ENCODE measurements at regions not wholly inside any gene's neighbourhood (a gene's known extent, or its start where the extent isn't known, plus 50 kb on each side); places are given as distances from the start of the nearest gene placed in this dataset.

- H3K36me3 Mint-ChIP-seq (ENCODE audit: low read depth) = no peaks in the 10 kb centered on the region
- peaks cover 6% of the 10 kb centered on the region for H3K9me3 Mint-ChIP-seq
- DNase-seq (ENCODE audit: low read depth, low spot score) = no peak
- no peak overlapping the region for H3K27ac Mint-ChIP-seq (ENCODE audit: unreplicated experiment)
- TF ChIP-seq CTCF (conservative IDR thresholded peaks at IDR 0.05) = no peak
- H3K4me1 Mint-ChIP-seq = peaks cover 18% of the 10 kb centered on the region
- no peaks in the 10 kb centered on the region for H3K27me3 Mint-ChIP-seq (ENCODE audit: low read depth)
- H3K4me3 Mint-ChIP-seq = no peak overlapping the region
Measured at GRCh38 chr1:235008239-235008638, 120.4 kb downstream of the TOMM20 start.

DNA sequence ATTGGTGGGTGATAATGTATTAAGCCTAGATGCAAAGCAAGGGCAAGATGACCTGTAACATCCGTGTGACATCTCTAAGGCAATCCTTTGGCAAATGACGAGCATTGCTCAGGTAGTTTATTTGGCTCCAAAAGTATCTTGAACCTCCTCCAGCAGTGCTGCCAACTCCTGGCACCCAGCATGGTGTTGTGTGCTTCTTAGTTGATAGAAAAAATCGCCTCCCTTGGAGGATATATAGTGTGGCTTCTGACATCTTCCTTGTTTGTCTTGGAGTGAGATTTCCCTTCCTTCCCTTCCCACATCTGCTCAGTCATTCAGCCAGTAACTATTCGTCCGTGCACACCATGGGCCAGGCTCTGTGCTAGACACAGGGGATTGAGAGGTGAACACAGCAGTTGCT, 121.8 kb downstream of the TOMM20 start:
- H3K27me3 Mint-ChIP-seq (ENCODE audit: low read depth) = no peaks in the 10 kb centered on the region
- peak overlapping the region; percentile 43 for H3K27ac Mint-ChIP-seq (ENCODE audit: unreplicated experiment)

GRCh38 chr1:235006132-235006721, 122.4 kb downstream of the TOMM20 start:
- Mint-ChIP-seq H3K27ac (ENCODE audit: unreplicated experiment) (no peak overlapping the region), H3K4me1 (no peaks in the 10 kb centered on the region), H3K9me3 (peaks cover 6% of the 10 kb centered on the region), H3K27me3 (ENCODE audit: low read depth) (no peaks in the 10 kb centered on the region), H3K4me3 (no peak overlapping the region), H3K36me3 (ENCODE audit: low read depth) (no peaks in the 10 kb centered on the region)
- TF ChIP-seq CTCF (conservative IDR thresholded peaks at IDR 0.05) = no peak
- DNase-seq (ENCODE audit: low read depth, low spot score) = no peak

More for the DNA sequence above, 121.8 kb downstream of the TOMM20 start:
- DNase-seq (ENCODE audit: low read depth, low spot score) = no peak
- H3K36me3 Mint-ChIP-seq (ENCODE audit: low read depth) = no peaks in the 10 kb centered on the region
- no peak overlapping the region for H3K4me3 Mint-ChIP-seq
- no peak for TF ChIP-seq CTCF (conservative IDR thresholded peaks at IDR 0.05)
- H3K9me3 Mint-ChIP-seq = peaks cover 6% of the 10 kb centered on the region
- H3K4me1 Mint-ChIP-seq = peaks cover 4% of the 10 kb centered on the region

DNA sequence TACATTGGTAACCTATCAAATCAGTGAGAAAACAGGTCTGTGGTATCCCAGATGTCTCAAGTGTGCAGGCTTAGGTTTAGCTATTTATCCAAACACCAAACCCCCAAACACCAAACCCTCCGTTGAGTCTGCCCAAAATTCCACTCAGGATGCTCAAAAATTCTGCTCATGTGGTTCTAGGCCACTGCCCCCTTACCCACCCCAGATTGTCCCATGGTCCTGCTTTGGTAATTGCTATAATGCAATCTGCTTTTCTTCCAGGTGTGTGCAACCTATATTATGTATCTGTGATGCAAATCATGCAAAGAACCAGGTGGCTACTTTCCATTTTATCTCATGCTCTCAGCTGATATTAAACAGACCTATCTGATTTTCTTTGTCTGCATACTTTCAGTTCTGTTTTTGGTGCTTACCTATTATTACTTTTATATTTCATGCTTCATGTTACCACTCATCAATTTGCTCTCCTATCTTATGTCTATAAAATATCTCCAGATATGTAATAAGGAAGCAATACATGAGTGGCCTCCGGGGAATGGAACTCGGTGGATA, 123.7 kb downstream of the TOMM20 start:
- H3K4me1 Mint-ChIP-seq = no peaks in the 10 kb centered on the region
- no peak for TF ChIP-seq CTCF (conservative IDR thresholded peaks at IDR 0.05)

GRCh38 chr1:235004276-235004675, 124.4 kb downstream of the TOMM20 start:
- H3K4me1 Mint-ChIP-seq = no peaks in the 10 kb centered on the region
- no peak overlapping the region for H3K4me3 Mint-ChIP-seq
- no peak for DNase-seq (ENCODE audit: low read depth, low spot score)
- H3K27me3 Mint-ChIP-seq (ENCODE audit: low read depth) = no peaks in the 10 kb centered on the region
- no peak overlapping the region for H3K27ac Mint-ChIP-seq (ENCODE audit: unreplicated experiment)
- H3K36me3 Mint-ChIP-seq (ENCODE audit: low read depth) = no peaks in the 10 kb centered on the region
- TF ChIP-seq CTCF (conservative IDR thresholded peaks at IDR 0.05) = no peak
- H3K9me3 Mint-ChIP-seq = peaks cover 6% of the 10 kb centered on the region

More for the DNA sequence above, 123.7 kb downstream of the TOMM20 start:
- Mint-ChIP-seq H3K4me3 (no peak overlapping the region), H3K27ac (ENCODE audit: unreplicated experiment) (no peak overlapping the region), H3K27me3 (ENCODE audit: low read depth) (no peaks in the 10 kb centered on the region), H3K9me3 (peaks cover 6% of the 10 kb centered on the region), H3K36me3 (ENCODE audit: low read depth) (no peaks in the 10 kb centered on the region)
- no peak for DNase-seq (ENCODE audit: low read depth, low spot score)

Data from neural crest cell (in vitro differentiated cells).